MCF 10A (cell line): ENCODE measurements at regions not wholly inside any gene's neighbourhood (a gene's known extent, or its start where the extent isn't known, plus 50 kb on each side); places are given as distances from the start of the nearest gene placed in this dataset.

Source experiments
- BruUV-seq: library from RNA; stranded (reverse); fragments of 400-500 nt; replicated peaks from 2 replicates; lab custom pipeline; 2021; lab: Mats Ljungman, UMichigan
- CTCF ChIA-PET: fragments of 300-600 bp; sonication (Branson Sonifier 250); formaldehyde crosslinking; extraction: SDS; loops from one replicate; lab custom pipeline; 2021; ENCODE audit warnings: antibody characterized with exemption, inconsistent platforms; lab: Yijun Ruan, JAX
- POLR2A ChIA-PET: fragments of 300-600, 350-650 bp; sonication (Branson Sonifier 250); formaldehyde crosslinking; extraction: SDS; loops from one replicate; lab custom pipeline; 2020; ENCODE audit warnings: antibody characterized with exemption, inconsistent platforms; lab: Yijun Ruan, JAX
- DNase-seq: peaks from one replicate; pipeline ENCODE4 v3.0.0-alpha.2; 2018; ENCODE audit not compliant: unreplicated experiment
- H3K27ac Mint-ChIP-seq: one replicate; pipeline ENCODE4 v1.8.0; 2022; ENCODE audit warnings: mild to moderate bottlenecking, low read depth, mixed read lengths; ENCODE audit not compliant: unreplicated experiment
- H3K27me3 Mint-ChIP-seq: one replicate; pipeline ENCODE4 v1.8.0; 2022; ENCODE audit warnings: mixed read lengths; ENCODE audit not compliant: insufficient read depth, unreplicated experiment
- H3K36me3 Mint-ChIP-seq: one replicate; pipeline ENCODE4 v1.8.0; 2022; ENCODE audit warnings: mild to moderate bottlenecking, moderate library complexity, mixed read lengths; ENCODE audit not compliant: insufficient read depth, unreplicated experiment
- H3K4me1 Mint-ChIP-seq: one replicate; pipeline ENCODE4 v1.8.0; 2022; ENCODE audit warnings: mixed read lengths; ENCODE audit not compliant: insufficient read depth, unreplicated experiment
- H3K4me3 Mint-ChIP-seq: one replicate; pipeline ENCODE4 v1.8.0; 2022; ENCODE audit warnings: mild to moderate bottlenecking, moderate library complexity, mixed read lengths; ENCODE audit not compliant: unreplicated experiment
- H3K9me3 Mint-ChIP-seq: one replicate; pipeline ENCODE4 v1.8.0; 2022; ENCODE audit warnings: mixed read lengths; ENCODE audit not compliant: unreplicated experiment
- CTCF ChIP-seq: fragments of 200-600 bp; IDR thresholded peaks from one replicate; pipeline ENCODE4 v1.8.0; 2022; ENCODE audit warnings: antibody characterized with exemption, mild to moderate bottlenecking; ENCODE audit not compliant: unreplicated experiment
- intact Hi-C: fragments of 100-400 bp; cut with micrococcal nuclease; formaldehyde crosslinking; loops from 2 replicates; pipeline ENCODE4 v1.14.1; 2022

GRCh38 chr5:3811116-3811515 lies 215.5 kb downstream of the IRX1 start:
- Mint-ChIP-seq H3K36me3 (no peaks in the 10 kb centered on the region), H3K27me3 (no peaks in the 10 kb centered on the region), H3K4me3 (no peak overlapping the region), H3K9me3 (peaks cover 18% of the 10 kb centered on the region), H3K27ac (no peak overlapping the region), H3K4me1 (peaks cover 5% of the 10 kb centered on the region)
- ChIA-PET POLR2A (interaction anchor here (0.7 kb wide), 1 partner anchor 272 kb away, joined by 3 read pairs; no protein-coding TSS in a partner anchor), CTCF (interaction anchor here (0.7 kb wide), 1 partner anchor 64 kb away, joined by 4 read pairs; no protein-coding TSS in a partner anchor)
- no peak for TF ChIP-seq CTCF
- BruUV-seq, result no TSS peak
- no peak for DNase-seq
- intact Hi-C loops, result no loop called here

- no peaks in the 10 kb centered on the region for H3K27me3 Mint-ChIP-seq
- intact Hi-C loops, result no loop called here
- DNase-seq, result no peak
- ChIA-PET POLR2A (no interaction called here), CTCF (interaction anchor here (0.6 kb wide), 1 partner anchor 1125 kb away, joined by 3 read pairs; no protein-coding TSS in a partner anchor)
- no peaks in the 10 kb centered on the region for H3K9me3 Mint-ChIP-seq
- H3K4me1 Mint-ChIP-seq, result no peaks in the 10 kb centered on the region
- no peak overlapping the region for H3K4me3 Mint-ChIP-seq
- H3K36me3 Mint-ChIP-seq, result peaks cover 5% of the 10 kb centered on the region
- no TSS peak for BruUV-seq
- TF ChIP-seq CTCF, result no peak
- no peak overlapping the region for H3K27ac Mint-ChIP-seq
These were observed 223.0 kb downstream of the IRX1 start for GRCh38 chr5:3818624-3819023.

- DNase-seq, result no peak
- Mint-ChIP-seq H3K4me3 (no peak overlapping the region), H3K4me1 (no peaks in the 10 kb centered on the region), H3K27me3 (no peaks in the 10 kb centered on the region), H3K27ac (no peak overlapping the region), H3K36me3 (peaks cover 5% of the 10 kb centered on the region), H3K9me3 (no peaks in the 10 kb centered on the region)
- intact Hi-C loops, result no loop called here
- no TSS peak for BruUV-seq
- TF ChIP-seq CTCF, result no peak
- ChIA-PET POLR2A (no interaction called here), CTCF (interaction anchor here (0.7 kb wide), 1 partner anchor 974 kb away, joined by 3 read pairs; no protein-coding TSS in a partner anchor)
These were observed 230.2 kb downstream of the IRX1 start for GRCh38 chr5:3825531-3826451.

GRCh38 chr5:3827624-3828023 lies 232.0 kb downstream of the IRX1 start:
- Mint-ChIP-seq H3K4me1 (no peaks in the 10 kb centered on the region), H3K27me3 (no peaks in the 10 kb centered on the region), H3K36me3 (no peaks in the 10 kb centered on the region), H3K9me3 (peaks cover 15% of the 10 kb centered on the region), H3K4me3 (no peak overlapping the region), H3K27ac (no peak overlapping the region)
- ChIA-PET POLR2A (no interaction called here), CTCF (interaction anchor here (1.0 kb wide), 1 partner anchor 54 kb away, joined by 3 read pairs; no protein-coding TSS in a partner anchor)
- no TSS peak for BruUV-seq
- intact Hi-C loops, result no loop called here
- TF ChIP-seq CTCF, result no peak
- no peak for DNase-seq
